Esophagus muscularis mucosa (tissue), 2 donors: ENCODE measurements at regions not wholly inside any gene's neighbourhood (a gene's known extent, or its start where the extent isn't known, plus 50 kb on each side); places are given as distances from the start of the nearest gene placed in this dataset.

Experiments
- EP300 ChIP-seq: sonication (generic); formaldehyde crosslinking; IDR thresholded peaks from one replicate; pipeline ENCODE4 v1.6.1; 2017; ENCODE audit warnings: antibody characterized with exemption
- POLR2A ChIP-seq: fragments of 450-650 bp; IDR thresholded peaks from one replicate; pipeline ENCODE4 v1.6.1; 2017; ENCODE audit warnings: antibody characterized with exemption, moderate library complexity, mild to moderate bottlenecking, low read depth

- no peak for TF ChIP-seq EP300
- TF ChIP-seq POLR2A: no peak
These were observed 111.8 kb upstream of the CNTNAP5 start for GRCh38 chr2:123913143-123913735.
